Peyer's patch (tissue), 4 donors: ENCODE measurements at regions not wholly inside any gene's neighbourhood (a gene's known extent, or its start where the extent isn't known, plus 50 kb on each side); places are given as distances from the start of the nearest gene placed in this dataset.

Source experiments
- CTCF ChIP-seq, 6 experiments: fragments of 450-650 bp in 4 of 6; fragments of 200-600 bp in 2 of 6; sonication (generic) in 1 of 6; IDR thresholded peaks; one replicate each; pipeline ENCODE4 v1.5.1; 2017 to 2019; ENCODE audit warnings: antibody characterized with exemption in 6 of 6, mild to moderate bottlenecking in 3 of 6, moderate library complexity in 1 of 6
- POLR2A ChIP-seq, 2 donors: fragments of 450-650 bp; IDR thresholded peaks; one replicate each; pipeline ENCODE4 v1.5.1; 2017; ENCODE audit warnings: antibody characterized with exemption in 2 of 2, mild to moderate bottlenecking in 2 of 2, moderate library complexity in 2 of 2

- TF ChIP-seq CTCF (IDR thresholded peaks at IDR 0.05): no peak
- no peak for TF ChIP-seq POLR2A (IDR thresholded peaks at IDR 0.05)
Observed at GRCh38 chrX:44733931-44734330, 109.9 kb upstream of the DUSP21 start.
